ENCODE measurements at regions not wholly inside any gene's neighbourhood (a gene's known extent, or its start where the extent isn't known, plus 50 kb on each side); places are given as distances from the start of the nearest gene placed in this dataset.

- H3K4me1 ChIP-seq (ENCODE audit: control insufficient read depth, extremely low read depth, insufficient read depth, low read length) = no peaks in the 10 kb centered on the region
- H4K20me1 ChIP-seq (ENCODE audit: control insufficient read depth, extremely low read depth, insufficient read depth, low read length) = no peaks in the 10 kb centered on the region
- dilution Hi-C loops (cut with MboI; ENCODE audit: extremely low pct_ligation_motif_present, low sequenced_read_pairs) = loop anchor here (25.0 kb wide), 1 partner anchor 476 kb away; no protein-coding TSS in a partner anchor
- H3K9me3 ChIP-seq (ENCODE audit: control insufficient read depth, low read depth, low read length) = no peaks in the 10 kb centered on the region
- FAIRE-seq (no peak), DNase-seq (ENCODE audit: low read depth, low spot score) (no peak)
- no peak overlapping the region for H3K4me3 ChIP-seq (ENCODE audit: control insufficient read depth in 2 of 3, extremely low read depth in 1 of 3, insufficient read depth in 2 of 3, low read depth in 1 of 3, low read length in 3 of 3)
- H2AFZ ChIP-seq (ENCODE audit: control insufficient read depth, low read length) = no peak overlapping the region
- TF ChIP-seq CTCF (optimal IDR thresholded peaks at IDR 0.05 in 1 of 3, IDR thresholded peaks at IDR 0.05 in 1 of 3, conservative IDR thresholded peaks at IDR 0.05 in 1 of 3; ENCODE audit: extremely low read depth in 1 of 3, insufficient read depth in 2 of 3, low read length in 3 of 3) (no peak), EZH2 (IDR thresholded peaks at IDR 0.05; ENCODE audit: low read length) (no peak)
- no peaks in the 10 kb centered on the region for H3K36me3 ChIP-seq (ENCODE audit: control insufficient read depth in 2 of 2, extremely low read depth in 1 of 2, insufficient read depth in 2 of 2, low read length in 2 of 2)
- no peaks in the 10 kb centered on the region for H3K9me1 ChIP-seq (ENCODE audit: control insufficient read depth, extremely low read depth, insufficient read depth, low read length)
- no peaks in the 10 kb centered on the region for H3K27me3 ChIP-seq (ENCODE audit: control insufficient read depth, extremely low read depth, insufficient read depth, low read length)
- no peak overlapping the region for H3K9ac ChIP-seq (ENCODE audit: control insufficient read depth, extremely low read depth, insufficient read depth, low read length)
- H3K4me2 ChIP-seq (ENCODE audit: control insufficient read depth, extremely low read depth, insufficient read depth, low read depth, low read length) = no peak overlapping the region
- H3K79me2 ChIP-seq (ENCODE audit: control insufficient read depth, insufficient read depth, low read length) = no peaks in the 10 kb centered on the region
- H3K27ac ChIP-seq (ENCODE audit: control insufficient read depth, insufficient read depth, low read length) = no peak overlapping the region
Measured at GRCh38 chr5:164010900-164011299, 505.5 kb downstream of the MAT2B start.

- H4K20me1 ChIP-seq (ENCODE audit: control insufficient read depth, extremely low read depth, insufficient read depth, low read length) = no peaks in the 10 kb centered on the region
- dilution Hi-C loops (cut with MboI; ENCODE audit: extremely low pct_ligation_motif_present, low sequenced_read_pairs) = loop anchor here (25.0 kb wide), 1 partner anchor 475 kb away; no protein-coding TSS in a partner anchor
- H3K9me1 ChIP-seq (ENCODE audit: control insufficient read depth, extremely low read depth, insufficient read depth, low read length) = no peaks in the 10 kb centered on the region
- H3K27ac ChIP-seq (ENCODE audit: control insufficient read depth, insufficient read depth, low read length) = no peak overlapping the region
- FAIRE-seq (no peak), DNase-seq (ENCODE audit: low read depth, low spot score) (no peak)
- no peak overlapping the region for H3K4me3 ChIP-seq (ENCODE audit: control insufficient read depth in 2 of 3, extremely low read depth in 1 of 3, insufficient read depth in 2 of 3, low read depth in 1 of 3, low read length in 3 of 3)
- H3K4me2 ChIP-seq (ENCODE audit: control insufficient read depth, extremely low read depth, insufficient read depth, low read depth, low read length) = no peak overlapping the region
- H3K79me2 ChIP-seq (ENCODE audit: control insufficient read depth, insufficient read depth, low read length) = no peaks in the 10 kb centered on the region
- H2AFZ ChIP-seq (ENCODE audit: control insufficient read depth, low read length) = no peak overlapping the region
- H3K36me3 ChIP-seq (ENCODE audit: control insufficient read depth in 2 of 2, extremely low read depth in 1 of 2, insufficient read depth in 2 of 2, low read length in 2 of 2) = no peaks in the 10 kb centered on the region
- H3K9ac ChIP-seq (ENCODE audit: control insufficient read depth, extremely low read depth, insufficient read depth, low read length) = no peak overlapping the region
- H3K27me3 ChIP-seq (ENCODE audit: control insufficient read depth, extremely low read depth, insufficient read depth, low read length) = no peaks in the 10 kb centered on the region
- no peaks in the 10 kb centered on the region for H3K4me1 ChIP-seq (ENCODE audit: control insufficient read depth, extremely low read depth, insufficient read depth, low read length)
- no peak for TF ChIP-seq EZH2 (IDR thresholded peaks at IDR 0.05; ENCODE audit: low read length)
- no peak for TF ChIP-seq CTCF (optimal IDR thresholded peaks at IDR 0.05 in 1 of 3, IDR thresholded peaks at IDR 0.05 in 1 of 3, conservative IDR thresholded peaks at IDR 0.05 in 1 of 3; ENCODE audit: extremely low read depth in 1 of 3, insufficient read depth in 2 of 3, low read length in 3 of 3)
- no peaks in the 10 kb centered on the region for H3K9me3 ChIP-seq (ENCODE audit: control insufficient read depth, low read depth, low read length)
Measured at GRCh38 chr5:164012371-164012770, 507.0 kb downstream of the MAT2B start.

Data from keratinocyte (primary cell).